Right atrium auricular region (tissue), 2 donors: ENCODE measurements at regions not wholly inside any gene's neighbourhood (a gene's known extent, or its start where the extent isn't known, plus 50 kb on each side); places are given as distances from the start of the nearest gene placed in this dataset.

Experiments used
- DNase-seq: peaks from one replicate; pipeline ENCODE4 v3.0.0-alpha.2; 2019; ENCODE audit warnings: low spot score
- H3K27ac ChIP-seq, 2 donors: fragments of 200-600 bp; sonication (generic); 1 replicate in 1 of 2; 2 replicates in 1 of 2; pipeline ENCODE4 v1.5.1; 2016 to 2019
- H3K27me3 ChIP-seq, 2 donors: fragments of 200-600 bp; sonication (generic); one replicate each; pipeline versions ENCODE4 v1.5.1 to v1.6.0; 2017 to 2019
- H3K36me3 ChIP-seq: fragments of 200-600 bp; sonication (generic); one replicate; pipeline ENCODE4 v1.5.1; 2016
- H3K4me1 ChIP-seq, 2 donors: fragments of 200-600 bp; sonication (generic); one replicate each; pipeline versions ENCODE4 v1.5.1 to v1.6.0; 2017 to 2019
- H3K4me3 ChIP-seq, 2 donors: fragments of 200-600 bp; sonication (generic); 1 replicate in 1 of 2; 2 replicates in 1 of 2; pipeline ENCODE4 v1.5.1; 2017 to 2019; ENCODE audit warnings: mild to moderate bottlenecking in 1 of 2, moderate library complexity in 1 of 2
- H3K9me3 ChIP-seq, 2 donors: fragments of 200-600 bp; sonication (generic); one replicate each; pipeline ENCODE4 v1.5.1; 2019
- CTCF ChIP-seq, 2 donors: fragments of 200-600 bp; sonication (generic); IDR thresholded peaks; one replicate each; pipeline ENCODE4 v1.5.1; 2019; ENCODE audit warnings: antibody characterized with exemption in 2 of 2

- H3K36me3 ChIP-seq: no peaks in the 10 kb centered on the region
- H3K27me3 ChIP-seq: no peaks in the 10 kb centered on the region
- no peaks in the 10 kb centered on the region for H3K9me3 ChIP-seq
- DNase-seq: no peak
- TF ChIP-seq CTCF (IDR thresholded peaks at IDR 0.05): no peak
- H3K4me1 ChIP-seq: no peaks in the 10 kb centered on the region
- H3K4me3 ChIP-seq: no peak overlapping the region
- no peak overlapping the region for H3K27ac ChIP-seq
Measured at GRCh38 chr3:62939707-62940106, 64.5 kb upstream of the CADPS start.

GRCh38 chr3:62940771-62941563, 65.8 kb upstream of the CADPS start:
- TF ChIP-seq CTCF (IDR thresholded peaks at IDR 0.05): no peak
- H3K36me3 ChIP-seq: no peaks in the 10 kb centered on the region
- DNase-seq: no peak
- H3K27me3 ChIP-seq: no peaks in the 10 kb centered on the region
- no peaks in the 10 kb centered on the region for H3K9me3 ChIP-seq
- H3K4me3 ChIP-seq: no peak overlapping the region
- H3K27ac ChIP-seq: no peak overlapping the region
- no peaks in the 10 kb centered on the region for H3K4me1 ChIP-seq

- no peak overlapping the region for H3K27ac ChIP-seq
- no peaks in the 10 kb centered on the region for H3K9me3 ChIP-seq
- no peak for DNase-seq
- H3K27me3 ChIP-seq: no peaks in the 10 kb centered on the region
- no peak for TF ChIP-seq CTCF (IDR thresholded peaks at IDR 0.05)
- no peaks in the 10 kb centered on the region for H3K36me3 ChIP-seq
- H3K4me1 ChIP-seq: no peaks in the 10 kb centered on the region
- no peak overlapping the region for H3K4me3 ChIP-seq
Measured at GRCh38 chr3:62942227-62942626, 67.0 kb upstream of the CADPS start.

- Histone ChIP-seq H3K4me3 (no peak overlapping the region), H3K27ac (no peak overlapping the region), H3K9me3 (no peaks in the 10 kb centered on the region), H3K36me3 (no peaks in the 10 kb centered on the region), H3K27me3 (no peaks in the 10 kb centered on the region), H3K4me1 (no peaks in the 10 kb centered on the region)
- DNase-seq: no peak
- TF ChIP-seq CTCF (IDR thresholded peaks at IDR 0.05): no peak
Measured at GRCh38 chr3:62942764-62943163, 67.5 kb upstream of the CADPS start.

- Histone ChIP-seq H3K27ac (no peak overlapping the region), H3K4me3 (no peak overlapping the region), H3K36me3 (no peaks in the 10 kb centered on the region), H3K4me1 (no peaks in the 10 kb centered on the region), H3K9me3 (no peaks in the 10 kb centered on the region), H3K27me3 (no peaks in the 10 kb centered on the region)
- no peak for DNase-seq
- no peak for TF ChIP-seq CTCF (IDR thresholded peaks at IDR 0.05)
Measured at GRCh38 chr3:62948921-62949320, 73.7 kb upstream of the CADPS start.

- no peaks in the 10 kb centered on the region for H3K27me3 ChIP-seq
- no peaks in the 10 kb centered on the region for H3K36me3 ChIP-seq
- TF ChIP-seq CTCF (IDR thresholded peaks at IDR 0.05): no peak
- no peak overlapping the region for H3K27ac ChIP-seq
- no peaks in the 10 kb centered on the region for H3K9me3 ChIP-seq
- no peaks in the 10 kb centered on the region for H3K4me1 ChIP-seq
- H3K4me3 ChIP-seq: no peak overlapping the region
- DNase-seq: no peak
Measured at GRCh38 chr3:62950210-62950609, 75.0 kb upstream of the CADPS start.
